ENCODE measurements at regions not wholly inside any gene's neighbourhood (a gene's known extent, or its start where the extent isn't known, plus 50 kb on each side); places are given as distances from the start of the nearest gene placed in this dataset.

- DNase-seq, result no peak
Measured at GRCh38 chr4:10173037-10173753, 56.6 kb upstream of the WDR1 start.

- no peak for DNase-seq
Measured at GRCh38 chr4:10172278-10172921, 55.8 kb upstream of the WDR1 start.

GRCh38 chr4:10171055-10171454, 54.5 kb upstream of the WDR1 start:
- DNase-seq, result no peak

GRCh38 chr4:10169839-10170387, 53.3 kb upstream of the WDR1 start:
- DNase-seq, result no peak

- DNase-seq, result no peak
Measured at GRCh38 chr4:10168151-10168550, 51.6 kb upstream of the WDR1 start.

GRCh38 chr4:10167201-10167600, 50.6 kb upstream of the WDR1 start:
- DNase-seq, result no peak

Data from NCI-H82 (cell line).